Thoracic aorta (tissue), 2 donors: ENCODE measurements at regions not wholly inside any gene's neighbourhood (a gene's known extent, or its start where the extent isn't known, plus 50 kb on each side); places are given as distances from the start of the nearest gene placed in this dataset.

Experiments used
- ATAC-seq: fragments of 150-250 bp; one replicate; pipeline ENCODE4 v1.8.0; 2017; ENCODE audit warnings: low read depth; ENCODE audit not compliant: insufficient number of reproducible peaks, low FRiP score
- DNase-seq: peaks from one replicate; pipeline ENCODE4 v3.0.0-alpha.2; 2020; ENCODE audit warnings: low spot score
- H3K27ac ChIP-seq, 2 donors: fragments of 200-600 bp; sonication (generic); 1 replicate in 1 of 2; 2 replicates in 1 of 2; pipeline ENCODE4 v1.5.1; 2016; ENCODE audit warnings: mild to moderate bottlenecking in 2 of 2, moderate library complexity in 2 of 2
- H3K27me3 ChIP-seq: fragments of 200-600 bp; sonication (generic); replicated peaks from 2 replicates; pipeline ENCODE4 v1.6.0; 2016; ENCODE audit warnings: mild to moderate bottlenecking; ENCODE audit not compliant: insufficient read depth
- H3K36me3 ChIP-seq: fragments of 200-600 bp; sonication (generic); one replicate; pipeline ENCODE4 v1.5.1; 2016
- H3K4me1 ChIP-seq, 2 donors: fragments of 200-600 bp; sonication (generic); 1 replicate in 1 of 2; 2 replicates in 1 of 2; pipeline versions ENCODE4 v1.5.1 to v1.6.0; 2016; ENCODE audit warnings: low read depth in 2 of 2, mild to moderate bottlenecking in 1 of 2; ENCODE audit not compliant: control insufficient read depth in 1 of 2
- H3K4me3 ChIP-seq: fragments of 200-600 bp; sonication (generic); 2 replicates; pipeline ENCODE4 v1.5.1; 2016; ENCODE audit warnings: mild to moderate bottlenecking
- H3K9me3 ChIP-seq: fragments of 200-600 bp; sonication (generic); 2 replicates; pipeline ENCODE4 v1.5.1; 2016
- CTCF ChIP-seq: fragments of 200-600 bp; sonication (generic); IDR thresholded peaks from one replicate; pipeline ENCODE4 v1.5.1; 2019; ENCODE audit warnings: antibody characterized with exemption

DNA sequence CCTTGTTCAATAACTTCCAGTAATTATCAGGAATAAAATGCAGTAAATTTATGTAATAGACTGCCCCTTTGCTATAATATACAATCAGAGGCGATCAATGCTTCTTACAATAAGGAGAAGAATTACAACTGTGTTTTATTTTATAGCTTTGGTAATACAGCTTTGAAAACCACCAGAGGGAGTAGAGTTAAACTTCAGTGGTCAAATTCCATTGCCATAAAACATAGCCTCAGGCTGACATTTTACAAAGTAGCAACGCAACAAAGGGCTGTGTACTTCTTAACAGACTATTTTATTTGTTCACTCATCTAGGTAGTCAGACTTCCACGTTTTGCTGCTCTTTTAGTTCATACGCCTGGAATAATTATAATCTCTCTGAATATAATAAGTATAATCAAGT is 58.5 kb downstream of the TEX13C start:
- no peak for ATAC-seq
- H3K36me3 ChIP-seq: no peaks in the 10 kb centered on the region
- H3K27ac ChIP-seq: no peak overlapping the region
- H3K4me1 ChIP-seq: no peaks in the 10 kb centered on the region
- no peak for DNase-seq
- no peaks in the 10 kb centered on the region for H3K9me3 ChIP-seq
- no peak for TF ChIP-seq CTCF
- H3K4me3 ChIP-seq: no peak overlapping the region
- H3K27me3 ChIP-seq: no peaks in the 10 kb centered on the region

GRCh38 chrX:125378770-125379169 is 59.1 kb downstream of the TEX13C start:
- no peak for TF ChIP-seq CTCF
- H3K27me3 ChIP-seq: no peaks in the 10 kb centered on the region
- no peak overlapping the region for H3K27ac ChIP-seq
- no peak for ATAC-seq
- DNase-seq: no peak
- no peaks in the 10 kb centered on the region for H3K36me3 ChIP-seq
- H3K9me3 ChIP-seq: no peaks in the 10 kb centered on the region
- no peak overlapping the region for H3K4me3 ChIP-seq
- no peaks in the 10 kb centered on the region for H3K4me1 ChIP-seq

GRCh38 chrX:125382148-125382628 is 62.5 kb downstream of the TEX13C start:
- TF ChIP-seq CTCF: no peak
- H3K4me1 ChIP-seq: no peaks in the 10 kb centered on the region
- H3K27me3 ChIP-seq: no peaks in the 10 kb centered on the region
- no peak for ATAC-seq
- no peak overlapping the region for H3K4me3 ChIP-seq
- H3K27ac ChIP-seq: no peak overlapping the region
- no peak for DNase-seq
- H3K9me3 ChIP-seq: no peaks in the 10 kb centered on the region
- no peaks in the 10 kb centered on the region for H3K36me3 ChIP-seq

- TF ChIP-seq CTCF: no peak
- no peak overlapping the region for H3K27ac ChIP-seq
- DNase-seq: no peak
- H3K4me3 ChIP-seq: no peak overlapping the region
- no peaks in the 10 kb centered on the region for H3K9me3 ChIP-seq
- H3K36me3 ChIP-seq: no peaks in the 10 kb centered on the region
- no peaks in the 10 kb centered on the region for H3K4me1 ChIP-seq
- no peaks in the 10 kb centered on the region for H3K27me3 ChIP-seq
- ATAC-seq: no peak
These were observed 63.2 kb downstream of the TEX13C start for GRCh38 chrX:125382889-125383288.

GRCh38 chrX:125384867-125385266 is 65.2 kb downstream of the TEX13C start:
- ATAC-seq: no peak
- no peak overlapping the region for H3K4me3 ChIP-seq
- no peaks in the 10 kb centered on the region for H3K36me3 ChIP-seq
- no peaks in the 10 kb centered on the region for H3K9me3 ChIP-seq
- no peak for TF ChIP-seq CTCF
- H3K27ac ChIP-seq: no peak overlapping the region
- H3K27me3 ChIP-seq: no peaks in the 10 kb centered on the region
- H3K4me1 ChIP-seq: no peaks in the 10 kb centered on the region
- DNase-seq: no peak
